H1 (cell line): ENCODE measurements at regions not wholly inside any gene's neighbourhood (a gene's known extent, or its start where the extent isn't known, plus 50 kb on each side); places are given as distances from the start of the nearest gene placed in this dataset.

Experiments
- CTCF ChIA-PET: fragments of 300-600 bp; sonication (Branson Sonifier 250); formaldehyde crosslinking; loops from one replicate; lab custom pipeline; 2021; ENCODE audit not compliant: partially characterized antibody; lab: Charles Lee
- POLR2A ChIA-PET: fragments of 300-600 bp; sonication (Branson Sonifier 250); formaldehyde crosslinking; loops from one replicate; lab custom pipeline; 2021; ENCODE audit warnings: inconsistent platforms; ENCODE audit not compliant: partially characterized antibody; lab: Charles Lee
- DNase-seq, 2 experiments: peaks; one replicate each; pipeline versions ENCODE4 v3.0.0 to v3.0.0-alpha.2; 2010 to 2022; ENCODE audit warnings: low spot score in 2 of 2, low read depth in 1 of 2, mixed read lengths in 1 of 2
- FAIRE-seq: peaks from 2 replicates; lab custom pipeline; 2011; peaks lifted over from hg19 to GRCh38; lab: Jason Lieb, UNC
- H2AFZ ChIP-seq: 2 replicates; pipeline ENCODE4 v1.8.1; 2012; ENCODE audit warnings: low read length, inconsistent platforms
- H2AK5ac ChIP-seq: 2 replicates; pipeline ENCODE4 v1.6.1; 2013; ENCODE audit warnings: low read depth, low read length
- H2BK120ac ChIP-seq: replicated peaks from 2 replicates; pipeline ENCODE3; 2013; ENCODE audit warnings: low read depth, low read length, inconsistent platforms
- H2BK12ac ChIP-seq: 2 replicates; pipeline ENCODE4 v1.6.1; 2013; ENCODE audit warnings: low read depth, low read length
- H2BK15ac ChIP-seq: 2 replicates; pipeline ENCODE4 v1.6.1; 2013; ENCODE audit warnings: low read length
- H2BK20ac ChIP-seq: 2 replicates; pipeline ENCODE4 v1.6.1; 2013; ENCODE audit warnings: low read length
- H2BK5ac ChIP-seq: 2 replicates; pipeline ENCODE4 v1.6.1; 2013; ENCODE audit warnings: low read depth, low read length
- H3K14ac ChIP-seq: 2 replicates; pipeline ENCODE4 v1.6.1; 2013; ENCODE audit warnings: inconsistent platforms; ENCODE audit not compliant: insufficient read length
- H3K18ac ChIP-seq: 2 replicates; pipeline ENCODE4 v1.6.1; 2013; ENCODE audit warnings: low read length; ENCODE audit errors: extremely low read depth
- H3K23ac ChIP-seq: 2 replicates; pipeline ENCODE4 v1.6.1; 2013; ENCODE audit warnings: inconsistent platforms; ENCODE audit not compliant: insufficient read length
- H3K23me2 ChIP-seq: 2 replicates; pipeline ENCODE4 v1.6.1; 2013; ENCODE audit warnings: low read depth, low read length
- H3K27ac ChIP-seq: 2 replicates; pipeline ENCODE4 v1.6.1; 2011; ENCODE audit warnings: low read depth, low read length, inconsistent platforms
- H3K27me3 ChIP-seq, 4 experiments: replicated peaks in 1 of 4; 1 replicate in 1 of 4; 2 replicates in 3 of 4; pipeline versions ENCODE4 v1.6.1 to v1.8.1; 2011 to 2013; ENCODE audit warnings: low read length in 3 of 4, mild to moderate bottlenecking in 3 of 4, inconsistent platforms in 2 of 4, mixed read lengths in 2 of 4, moderate library complexity in 1 of 4; ENCODE audit not compliant: control insufficient read depth in 3 of 4, insufficient read depth in 3 of 4; ENCODE audit errors: extremely low read depth in 1 of 4
- H3K36me3 ChIP-seq, 4 experiments: 2 replicates each; pipeline versions ENCODE4 v1.6.1 to v1.8.1; 2011 to 2013; ENCODE audit warnings: mild to moderate bottlenecking in 4 of 4, low read length in 3 of 4, moderate library complexity in 2 of 4, control low read depth in 1 of 4, inconsistent platforms in 1 of 4; ENCODE audit not compliant: insufficient read depth in 4 of 4, control insufficient read depth in 2 of 4
- H3K4ac ChIP-seq: replicated peaks from 2 replicates; pipeline ENCODE3; 2013; ENCODE audit warnings: low read length, low read depth, mixed read lengths, inconsistent platforms; ENCODE audit not compliant: insufficient read length
- H3K4me1 ChIP-seq, 4 experiments: replicated peaks in 1 of 4; 1 replicate in 1 of 4; 2 replicates in 3 of 4; pipeline versions ENCODE4 v1.6.1 to v1.8.1; 2011 to 2013; ENCODE audit warnings: low read length in 3 of 4, inconsistent platforms in 2 of 4, mixed read lengths in 1 of 4; ENCODE audit not compliant: insufficient read depth in 4 of 4, control insufficient read depth in 3 of 4
- H3K4me2 ChIP-seq, 2 experiments: 2 replicates each; pipeline versions ENCODE4 v1.6.1 to v1.8.1; 2011 to 2013; ENCODE audit warnings: low read depth in 2 of 2, low read length in 2 of 2, control low read depth in 1 of 2, inconsistent platforms in 1 of 2, mild to moderate bottlenecking in 1 of 2; ENCODE audit not compliant: insufficient read depth in 1 of 2
- H3K4me3 ChIP-seq, 4 experiments: fragments of 200-600, 300-600 bp in 1 of 4; sonication (generic), shearing (Covaris generic), sonication (Bioruptor Twin) in 1 of 4; 2 replicates each; pipeline versions ENCODE4 v1.5.1 to v1.8.1; 2011 to 2016; ENCODE audit warnings: low read length in 4 of 4, low read depth in 3 of 4, control low read depth in 2 of 4, inconsistent platforms in 2 of 4, mild to moderate bottlenecking in 2 of 4, mixed read lengths in 1 of 4, moderate library complexity in 1 of 4; ENCODE audit not compliant: insufficient read depth in 2 of 4; ENCODE audit errors: extremely low read depth in 1 of 4
- H3K56ac ChIP-seq: replicated peaks from 2 replicates; pipeline ENCODE3; 2013; ENCODE audit warnings: low read depth, mild to moderate bottlenecking, mixed read lengths, low read length, inconsistent platforms; ENCODE audit not compliant: insufficient read length
- H3K79me1 ChIP-seq: 2 replicates; pipeline ENCODE4 v1.6.1; 2013; ENCODE audit warnings: low read depth, low read length, control low read depth
- H3K79me2 ChIP-seq, 2 experiments: 2 replicates each; pipeline versions ENCODE4 v1.6.1 to v1.8.1; 2012 to 2013; ENCODE audit warnings: low read length in 2 of 2, mild to moderate bottlenecking in 2 of 2, inconsistent platforms in 1 of 2; ENCODE audit not compliant: insufficient read depth in 2 of 2, control insufficient read depth in 1 of 2
- H3K9ac ChIP-seq, 4 experiments: replicated peaks in 1 of 4; 1 replicate in 1 of 4; 2 replicates in 3 of 4; pipeline versions ENCODE4 v1.6.1 to v1.8.1; 2011 to 2013; ENCODE audit warnings: low read depth in 3 of 4, low read length in 3 of 4, control low read depth in 2 of 4, mild to moderate bottlenecking in 2 of 4, moderate library complexity in 2 of 4, inconsistent platforms in 1 of 4; ENCODE audit errors: extremely low read depth in 1 of 4
- H3K9me3 ChIP-seq, 2 experiments: 2 replicates each; pipeline versions ENCODE4 v1.6.1 to v1.8.1; 2012 to 2013; ENCODE audit warnings: mild to moderate bottlenecking in 2 of 2, moderate library complexity in 2 of 2, control low read depth in 1 of 2, inconsistent platforms in 1 of 2, low read depth in 1 of 2, low read length in 1 of 2, mixed read lengths in 1 of 2; ENCODE audit not compliant: insufficient read depth in 2 of 2
- H4K20me1 ChIP-seq, 2 experiments: replicated peaks in 1 of 2; 2 replicates each; pipeline versions ENCODE3 to v1.8.1; 2011 to 2013; ENCODE audit warnings: inconsistent platforms in 2 of 2, low read length in 2 of 2, mild to moderate bottlenecking in 1 of 2; ENCODE audit not compliant: insufficient read depth in 2 of 2, control insufficient read depth in 1 of 2
- H4K5ac ChIP-seq: 2 replicates; pipeline ENCODE4 v1.6.1; 2013; ENCODE audit warnings: low read length, low read depth, mixed read lengths, inconsistent platforms; ENCODE audit not compliant: insufficient read length
- H4K8ac ChIP-seq: 2 replicates; pipeline ENCODE4 v1.8.0; 2013; ENCODE audit warnings: mild to moderate bottlenecking, moderate library complexity, low read length, inconsistent platforms; ENCODE audit not compliant: insufficient read depth; ENCODE audit errors: extremely low read depth
- H4K91ac ChIP-seq: replicated peaks from 2 replicates; pipeline ENCODE3; 2013; ENCODE audit warnings: low read length, mixed read lengths, inconsistent platforms; ENCODE audit not compliant: insufficient read length
- ATF2 ChIP-seq: IDR thresholded peaks from 2 replicates; pipeline ENCODE4 v1.6.1; 2012; ENCODE audit warnings: low read length, inconsistent platforms
- ATF3 ChIP-seq: IDR thresholded peaks from 2 replicates; pipeline ENCODE4 v1.6.1; 2011; ENCODE audit warnings: low read depth, mild to moderate bottlenecking, low read length; ENCODE audit not compliant: insufficient read depth
- CTBP2 ChIP-seq: IDR thresholded peaks from 2 replicates; pipeline ENCODE4 v1.7.0; 2011; ENCODE audit warnings: borderline replicate concordance, mild to moderate bottlenecking, moderate library complexity, mixed read lengths, low read length; ENCODE audit not compliant: insufficient read depth, insufficient read length
- NRF1 ChIP-seq: IDR thresholded peaks from 2 replicates; pipeline ENCODE4 v1.6.1; 2011; ENCODE audit warnings: mild to moderate bottlenecking, low read depth, low read length, improper control_type of control experiment
- POU5F1 ChIP-seq: IDR thresholded peaks from 2 replicates; pipeline ENCODE4 v1.6.1; 2011; ENCODE audit warnings: low read depth, mild to moderate bottlenecking, low read length, moderate library complexity
- RXRA ChIP-seq: IDR thresholded peaks from 2 replicates; pipeline ENCODE4 v1.6.1; 2011; ENCODE audit warnings: low read depth, mild to moderate bottlenecking, low read length, moderate library complexity; ENCODE audit not compliant: insufficient read depth
- WGBS, 2 experiments: shearing (Covaris generic) in 1 of 2; methylation state at CpG; one replicate each; pipeline versions ENCODE4 v1.1.6 to v1.1.7; 2013 to 2015; ENCODE audit warnings: low lambda C conversion rate in 2 of 2, mixed read lengths in 2 of 2, inconsistent platforms in 1 of 2, low coverage in 1 of 2, missing lambda C conversion rate in 1 of 2; ENCODE audit not compliant: insufficient replicate concordance in 2 of 2, insufficient coverage in 1 of 2, insufficient read length in 1 of 2; ENCODE audit errors: extremely low coverage in 1 of 2, missing lambda C conversion rate in 1 of 2; 5-methylcytosine and 5-hydroxymethylcytosine counted together

- no peak for DNase-seq
- Histone ChIP-seq H3K18ac (no peak overlapping the region), H2BK12ac (no peak overlapping the region), H3K4ac (no peak overlapping the region), H3K23me2 (no peaks in the 10 kb centered on the region), H4K20me1 (no peaks in the 10 kb centered on the region), H3K14ac (no peak overlapping the region), H3K9ac (no peak overlapping the region), H3K23ac (no peak overlapping the region), H3K4me3 (no peak overlapping the region), H2AFZ (no peak overlapping the region), H3K36me3 (no peaks in the 10 kb centered on the region), H4K8ac (no peak overlapping the region), H2BK120ac (no peak overlapping the region), H4K5ac (no peak overlapping the region), H2BK15ac (no peak overlapping the region), H3K27ac (no peak overlapping the region), H4K91ac (no peak overlapping the region), H3K56ac (no peak overlapping the region), H3K79me1 (no peaks in the 10 kb centered on the region), H2BK20ac (no peak overlapping the region), H3K4me2 (no peak overlapping the region), H3K9me3 (no peaks in the 10 kb centered on the region), H2AK5ac (no peak overlapping the region), H3K27me3 (no peaks in the 10 kb centered on the region), H3K79me2 (no peaks in the 10 kb centered on the region), H2BK5ac (no peak overlapping the region), H3K4me1 (no peaks in the 10 kb centered on the region)
- ChIA-PET POLR2A (no interaction called here), CTCF (interaction anchor here (1.0 kb wide), 1 partner anchor 8 kb away, joined by 3 read pairs; no protein-coding TSS in a partner anchor)
- FAIRE-seq, result no peak
- no peak for TF ChIP-seq RXRA
- TF ChIP-seq POU5F1, result no peak
- TF ChIP-seq ATF2, result no peak
- TF ChIP-seq NRF1, result no peak
- no peak for TF ChIP-seq ATF3
- TF ChIP-seq CTBP2, result no peak
- 92 to 100% methylated on average over 1 to 2 of the region's 2 CpGs for WGBS, 2 experiments
Measured at GRCh38 chr6:155599160-155599559, 143.5 kb upstream of the NOX3 start.
